CD4-positive, alpha-beta T cell treated with Interleukin-10 for 1 hour (primary cell): ENCODE measurements at regions not wholly inside any gene's neighbourhood (a gene's known extent, or its start where the extent isn't known, plus 50 kb on each side); places are given as distances from the start of the nearest gene placed in this dataset.
A peak's percentile ranks its signal among the peaks of the same experiment; 100 is the strongest.
"Not testable (repeated sequence)": the region's sequence is repeated elsewhere in the genome, so short reads cannot be mapped to it uniquely, and the experiment has no call there.

Experiments
- DNase-seq: peaks from one replicate; pipeline ENCODE4 v3.0.0-alpha.2; 2020

DNA sequence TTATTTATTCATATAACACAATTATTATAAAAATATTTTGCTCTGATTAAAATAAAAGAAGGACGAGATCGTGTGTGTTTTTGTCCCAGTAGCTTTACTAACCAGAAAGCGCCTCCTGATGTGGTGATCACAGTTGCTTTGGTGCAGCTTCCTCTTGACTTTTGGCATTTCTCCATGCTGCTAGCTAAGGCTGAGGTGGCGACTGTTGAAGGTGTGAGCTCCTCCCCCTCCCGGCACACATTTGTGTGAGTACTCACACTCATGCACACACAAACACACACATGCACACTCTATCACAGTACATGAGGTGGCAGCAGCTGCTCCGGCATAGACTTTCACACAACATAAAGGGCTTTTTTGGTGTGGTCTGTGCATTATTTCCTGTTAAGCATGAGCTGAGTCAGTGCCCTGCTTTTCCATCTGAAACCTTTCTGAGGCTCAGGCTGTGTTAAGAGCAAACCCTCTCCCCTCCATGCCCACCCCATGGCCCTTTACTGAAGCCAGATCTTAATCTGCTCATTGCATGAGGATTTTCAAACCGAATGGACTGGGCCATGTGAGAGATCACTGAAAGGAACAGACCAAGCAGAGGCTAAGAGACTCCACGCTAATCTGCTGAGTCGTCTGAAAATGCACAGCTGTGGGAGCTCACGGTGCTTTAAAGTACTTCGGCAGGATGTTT is 53.3 kb downstream of the FOXD4L1 start:
- DNase-seq: peak; percentile 74

DNA sequence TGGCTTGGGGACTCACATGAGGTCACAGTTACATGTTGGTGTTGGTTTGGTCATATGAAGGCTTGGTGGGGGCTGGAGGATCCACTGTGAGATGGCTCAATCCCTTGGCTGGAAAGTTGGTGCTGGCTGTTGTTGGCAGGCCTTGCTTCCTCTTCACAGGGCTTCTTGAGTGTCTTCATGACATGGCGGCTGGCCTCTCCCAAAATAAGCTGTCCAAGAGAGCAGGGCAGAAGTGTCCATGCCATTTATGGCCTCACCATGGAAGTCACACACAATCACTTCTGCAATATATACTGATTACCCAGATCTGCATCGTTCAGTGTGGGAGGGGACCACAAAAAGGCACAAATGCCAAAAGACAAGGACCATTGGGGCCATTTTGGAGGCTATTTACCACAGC is 61.4 kb downstream of the FOXD4L1 start:
- DNase-seq: not testable (repeated sequence)

DNA sequence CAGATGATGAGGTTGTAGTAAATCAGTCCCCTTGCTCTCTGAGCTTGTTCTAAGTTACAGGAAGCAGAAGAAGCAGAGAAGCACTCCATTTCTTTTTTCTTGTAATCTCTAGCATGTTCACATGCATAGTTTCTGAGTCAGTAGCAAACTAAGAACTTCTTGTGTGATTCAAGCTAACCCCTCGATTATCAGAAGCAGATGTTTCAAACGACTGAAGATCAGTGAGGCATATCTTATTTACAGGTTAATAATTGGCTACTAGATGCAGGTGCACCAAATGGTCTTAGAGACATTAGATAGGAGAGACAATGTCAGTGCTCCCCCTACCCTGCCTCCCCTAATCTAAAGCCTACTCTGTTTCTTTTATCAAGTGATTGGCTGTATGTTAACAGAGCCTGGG is 64.2 kb downstream of the FOXD4L1 start:
- DNase-seq: not testable (repeated sequence)

DNA sequence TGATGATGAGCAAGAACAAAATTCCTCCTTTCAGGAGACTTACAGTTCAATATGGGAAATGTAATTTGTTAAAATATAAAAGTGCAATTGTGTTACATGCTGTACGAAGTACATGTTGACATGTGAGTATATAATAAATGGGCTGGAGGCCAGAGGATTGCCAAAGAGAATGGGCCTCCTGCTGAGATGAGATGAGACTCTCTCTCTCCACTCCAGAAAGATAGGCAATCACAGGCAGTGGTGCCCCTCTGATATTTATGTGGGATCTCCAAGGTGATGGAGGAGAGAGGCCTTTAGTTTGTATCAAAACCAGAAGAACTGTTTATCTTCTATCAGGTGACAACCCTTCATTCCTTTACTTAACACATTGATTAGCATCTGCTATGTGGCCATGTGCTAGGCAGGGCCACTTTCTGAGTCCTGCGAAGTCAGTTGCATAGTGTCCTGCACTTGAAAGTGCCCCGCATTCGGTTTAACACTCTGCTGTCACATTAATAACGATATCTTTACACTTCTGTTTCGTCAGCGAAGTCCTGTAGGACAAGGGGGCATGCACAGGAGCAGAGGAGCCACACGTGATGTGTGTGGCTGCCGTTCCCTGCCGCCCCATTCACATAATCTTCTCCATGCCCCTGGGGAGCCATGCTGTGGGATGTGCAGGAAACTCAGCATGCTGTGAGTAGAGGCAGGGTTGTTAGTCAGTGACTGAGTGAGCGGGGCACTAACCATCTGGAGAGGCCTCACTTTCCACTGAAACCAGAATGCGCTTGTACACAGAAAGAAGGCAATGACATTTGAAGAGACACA is 60.2 kb upstream of the RABL2A start:
- not testable (repeated sequence) for DNase-seq

DNA sequence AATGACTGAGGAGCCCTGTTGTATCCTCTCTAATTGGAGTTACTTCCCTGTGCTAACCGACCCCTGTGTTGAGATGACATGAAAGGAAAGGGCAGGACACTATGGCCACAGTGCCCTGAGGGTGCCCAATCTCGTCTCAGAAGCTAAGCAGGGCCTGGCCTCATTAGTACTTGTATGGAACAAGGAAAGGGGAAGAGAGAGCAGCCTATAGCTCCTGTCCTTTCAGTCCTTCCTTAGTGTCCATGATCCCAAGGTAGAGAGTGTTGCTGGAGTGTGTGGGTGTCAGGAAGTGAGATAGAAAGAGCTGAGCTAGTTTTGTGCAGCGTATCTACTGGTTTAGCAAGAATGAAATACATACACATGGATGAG is 59.6 kb upstream of the RABL2A start:
- DNase-seq: not testable (repeated sequence)

DNA sequence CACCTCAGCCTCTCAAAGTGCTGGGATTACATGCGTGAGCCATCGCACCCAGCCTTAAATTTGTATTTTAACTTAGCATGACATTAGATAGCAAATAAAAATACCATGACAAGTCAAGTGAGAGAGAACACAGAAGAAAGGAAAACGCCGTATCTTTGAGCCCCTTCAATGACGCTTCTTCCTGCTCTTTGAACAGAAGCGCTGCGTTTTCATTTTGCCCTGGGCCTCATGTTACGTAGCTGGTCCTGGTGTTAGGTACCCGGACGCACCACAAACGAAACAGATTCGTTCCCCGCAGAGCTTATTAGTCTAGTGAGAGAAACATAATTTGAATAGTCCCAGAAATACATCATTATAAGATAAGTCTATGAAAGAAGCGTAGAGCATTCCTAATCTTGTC is 58.8 kb upstream of the RABL2A start:
- not testable (repeated sequence) for DNase-seq

DNA sequence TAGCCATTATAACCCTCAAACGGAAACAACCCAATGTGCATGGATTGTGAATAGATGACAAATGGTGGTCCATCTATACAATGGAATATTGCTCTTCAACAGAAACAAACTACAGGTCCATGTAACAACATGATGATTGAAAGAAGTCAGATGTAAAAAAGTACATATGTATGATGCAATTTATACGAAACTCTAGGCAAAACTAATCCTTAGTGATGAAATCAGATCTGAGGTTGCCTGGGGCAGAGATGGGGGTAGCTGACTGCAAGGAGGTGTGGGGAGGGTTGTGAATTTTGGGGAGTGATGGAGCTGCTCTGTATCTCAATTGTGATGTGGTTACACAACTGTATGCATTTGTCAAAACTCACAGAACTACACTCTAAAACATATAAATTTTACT is 57.0 kb upstream of the RABL2A start:
- DNase-seq: not testable (repeated sequence)

DNA sequence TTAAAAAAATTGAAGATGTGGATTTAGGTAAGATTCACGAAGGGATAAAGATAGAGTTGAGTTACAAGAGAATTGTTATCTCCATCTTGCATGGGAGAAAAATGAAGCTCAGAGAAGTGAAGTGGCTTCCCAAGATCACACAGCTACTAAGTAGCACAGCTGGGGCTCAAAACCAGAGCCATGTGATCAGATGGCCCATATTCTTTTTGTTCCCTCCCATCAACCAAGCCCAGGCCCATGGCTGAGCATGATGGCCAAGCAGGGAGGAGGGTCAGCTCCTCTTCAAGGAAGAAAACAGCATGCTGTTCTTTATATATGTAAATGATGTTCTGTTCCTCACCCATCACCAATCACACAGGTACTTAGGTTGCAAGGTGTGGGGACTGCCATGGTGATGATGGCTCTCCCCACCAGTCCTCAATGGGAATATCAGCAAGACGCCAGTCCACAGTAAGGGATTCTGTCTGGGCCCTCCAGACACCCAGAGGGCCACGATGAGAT is 56.5 kb upstream of the RABL2A start:
- DNase-seq: not testable (repeated sequence)

DNA sequence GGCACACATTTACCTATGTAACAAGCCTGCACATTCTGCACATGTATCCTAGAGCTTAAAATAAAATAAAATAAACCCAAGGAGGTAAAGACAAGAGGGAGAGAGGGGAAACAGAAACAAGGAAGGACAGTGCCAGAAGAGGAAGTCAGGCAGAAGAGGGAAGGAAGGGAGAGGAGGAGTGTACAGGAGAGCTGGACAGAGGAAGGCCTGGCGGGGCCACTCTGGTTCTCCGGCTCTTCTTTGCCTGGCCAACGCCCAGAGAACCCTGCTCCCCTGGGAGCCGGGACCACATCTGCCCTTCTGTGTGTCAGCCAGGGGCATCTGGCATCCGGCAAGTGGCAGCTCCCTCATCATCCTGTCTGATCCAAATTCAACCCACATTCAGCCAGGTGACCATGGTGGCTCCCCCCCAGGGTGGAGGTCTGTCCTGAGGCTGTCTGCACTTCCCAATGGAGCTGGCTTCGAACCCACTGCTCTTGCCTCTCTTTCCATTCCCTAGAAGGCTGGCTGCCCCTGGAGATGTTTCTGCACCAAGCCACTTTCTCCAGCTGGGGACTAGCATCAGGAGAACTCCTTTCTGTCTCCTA is 55.5 kb upstream of the RABL2A start:
- DNase-seq: not testable (repeated sequence)

DNA sequence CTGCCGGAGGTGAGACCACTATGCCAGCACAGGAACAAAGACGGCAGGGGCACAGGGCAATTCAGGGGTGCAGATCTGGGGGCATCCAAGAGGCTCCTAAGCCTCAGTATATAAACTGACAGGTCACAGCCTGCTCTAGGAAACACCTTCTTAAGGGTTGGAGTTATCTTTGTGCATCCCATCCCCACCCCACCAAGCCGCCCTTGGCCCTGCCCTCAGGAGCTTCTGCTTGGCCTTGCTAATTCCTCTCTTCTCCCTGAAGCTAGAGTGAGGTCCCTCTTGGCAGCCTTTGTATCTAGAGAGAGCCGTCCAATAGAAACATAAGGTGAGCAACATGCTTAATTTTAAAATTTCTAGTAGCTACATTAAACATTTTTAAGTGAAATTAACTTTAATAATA is 51.3 kb upstream of the RABL2A start:
- not testable (repeated sequence) for DNase-seq

DNA sequence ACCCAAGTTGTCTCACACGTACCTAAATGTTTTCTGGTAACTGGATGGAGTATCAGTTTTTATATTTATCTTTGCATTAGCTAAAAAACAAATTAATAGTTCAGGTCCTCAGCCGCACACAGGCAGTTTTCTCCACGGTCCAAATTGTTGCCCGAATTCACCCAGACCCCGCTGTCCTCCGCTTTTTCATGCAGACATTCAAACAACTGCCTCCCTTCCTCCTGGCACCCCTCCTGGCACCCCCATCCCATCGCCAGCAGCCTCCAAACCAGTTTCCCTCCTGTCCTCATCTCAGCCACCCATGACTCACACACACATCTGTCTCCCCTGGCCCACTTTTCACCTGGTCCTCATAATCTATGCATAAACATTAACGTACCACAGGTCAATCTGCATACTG is 50.7 kb upstream of the RABL2A start:
- not testable (repeated sequence) for DNase-seq
